ENCODE measurements at regions not wholly inside any gene's neighbourhood (a gene's known extent, or its start where the extent isn't known, plus 50 kb on each side); places are given as distances from the start of the nearest gene placed in this dataset.

GRCh38 chr2:8172661-8173060 lies 509.2 kb upstream of the ID2 start:
- no peaks in the 10 kb centered on the region for H3K36me3 ChIP-seq
- 88% methylated on average over 17 of the region's 17 CpGs; no CpG with 5 or more reads in 1 of the 2 donors for WGBS, 2 donors (ENCODE audit: low coverage in 1 of 2)
- DNase-seq: no peak
- peaks cover 0 to 2% (median 0%) of the 10 kb centered on the region in 4 donors for H3K4me1 ChIP-seq
- H3K27me3 ChIP-seq: no peaks in the 10 kb centered on the region
- H3K27ac ChIP-seq: no peak overlapping the region
- in situ Hi-C loops (cut with MboI; ENCODE audit: low pct_ligation_motif_present in 1 of 4, low pct_unique_long_range_greater_than_20kb in 1 of 4, low sequenced_read_pairs in 3 of 4): no loop called here
- no peaks in the 10 kb centered on the region for H3K9me3 ChIP-seq
- no peak for TF ChIP-seq POLR2AphosphoS5 (IDR thresholded peaks at IDR 0.05)
- TF ChIP-seq, protein P1, sequence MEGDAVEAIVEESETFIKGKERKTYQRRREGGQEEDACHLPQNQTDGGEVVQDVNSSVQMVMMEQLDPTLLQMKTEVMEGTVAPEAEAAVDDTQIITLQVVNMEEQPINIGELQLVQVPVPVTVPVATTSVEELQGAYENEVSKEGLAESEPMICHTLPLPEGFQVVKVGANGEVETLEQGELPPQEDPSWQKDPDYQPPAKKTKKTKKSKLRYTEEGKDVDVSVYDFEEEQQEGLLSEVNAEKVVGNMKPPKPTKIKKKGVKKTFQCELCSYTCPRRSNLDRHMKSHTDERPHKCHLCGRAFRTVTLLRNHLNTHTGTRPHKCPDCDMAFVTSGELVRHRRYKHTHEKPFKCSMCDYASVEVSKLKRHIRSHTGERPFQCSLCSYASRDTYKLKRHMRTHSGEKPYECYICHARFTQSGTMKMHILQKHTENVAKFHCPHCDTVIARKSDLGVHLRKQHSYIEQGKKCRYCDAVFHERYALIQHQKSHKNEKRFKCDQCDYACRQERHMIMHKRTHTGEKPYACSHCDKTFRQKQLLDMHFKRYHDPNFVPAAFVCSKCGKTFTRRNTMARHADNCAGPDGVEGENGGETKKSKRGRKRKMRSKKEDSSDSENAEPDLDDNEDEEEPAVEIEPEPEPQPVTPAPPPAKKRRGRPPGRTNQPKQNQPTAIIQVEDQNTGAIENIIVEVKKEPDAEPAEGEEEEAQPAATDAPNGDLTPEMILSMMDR (IDR thresholded peaks at IDR 0.05): no peak
- TF ChIP-seq POLR2A (IDR thresholded peaks at IDR 0.05): no peak
- no peak for TF ChIP-seq EP300 (IDR thresholded peaks at IDR 0.05; ENCODE audit: low read depth)
- intact Hi-C loops (cut with DNase I; ENCODE audit: low total_unique reads): no loop called here
- no peak overlapping the region for H3K4me3 ChIP-seq

- no peak for DNase-seq
- H3K9me3 ChIP-seq: no peaks in the 10 kb centered on the region
- no peaks in the 10 kb centered on the region for H3K27me3 ChIP-seq
- peak overlapping the region in 1 of 4 donors; percentile 4 for H3K27ac ChIP-seq
- H3K36me3 ChIP-seq: no peaks in the 10 kb centered on the region
- peaks cover 0 to 2% (median 0%) of the 10 kb centered on the region in 4 donors for H3K4me1 ChIP-seq
- TF ChIP-seq POLR2A (IDR thresholded peaks at IDR 0.05): no peak
- TF ChIP-seq, protein P1 (IDR thresholded peaks at IDR 0.05): no peak
- TF ChIP-seq EP300 (IDR thresholded peaks at IDR 0.05; ENCODE audit: low read depth): no peak
- TF ChIP-seq POLR2AphosphoS5 (IDR thresholded peaks at IDR 0.05): no peak
- 50 to 79% methylated on average over 1 to 6 of the region's 6 CpGs for WGBS, 2 donors (ENCODE audit: low coverage in 1 of 2)
- intact Hi-C loops (cut with DNase I; ENCODE audit: low total_unique reads) (no loop called here), in situ Hi-C loops (cut with MboI; ENCODE audit: low pct_ligation_motif_present in 1 of 4, low pct_unique_long_range_greater_than_20kb in 1 of 4, low sequenced_read_pairs in 3 of 4) (no loop called here)
- no peak overlapping the region for H3K4me3 ChIP-seq
Measured at GRCh38 chr2:8174641-8175257, 507.1 kb upstream of the ID2 start.

DNA sequence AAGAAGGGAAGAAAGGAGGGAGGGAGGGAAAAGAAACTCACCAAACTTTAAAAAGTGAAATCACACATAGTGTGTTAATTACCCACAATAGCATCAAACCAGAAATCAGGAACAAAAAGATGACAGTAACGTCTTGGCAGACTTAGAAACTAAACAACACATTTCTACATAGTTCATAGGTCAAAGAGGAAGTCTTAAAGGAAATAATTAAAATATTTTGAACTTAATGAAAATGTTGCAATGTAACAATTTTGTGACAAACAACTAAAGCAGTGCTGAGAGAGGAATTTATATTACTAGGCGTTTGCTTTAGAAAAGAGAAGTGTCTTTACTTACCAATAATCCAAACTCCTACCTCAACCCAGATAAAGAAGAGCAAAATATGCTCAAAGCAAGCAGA lies 505.0 kb upstream of the ID2 start:
- Histone ChIP-seq H3K36me3 (no peaks in the 10 kb centered on the region), H3K4me1 (peaks cover 0 to 2% (median 0%) of the 10 kb centered on the region in 4 donors), H3K9me3 (no peaks in the 10 kb centered on the region), H3K27ac (no peak overlapping the region), H3K27me3 (no peaks in the 10 kb centered on the region), H3K4me3 (no peak overlapping the region)
- in situ Hi-C loops (cut with MboI; ENCODE audit: low pct_ligation_motif_present in 1 of 4, low pct_unique_long_range_greater_than_20kb in 1 of 4, low sequenced_read_pairs in 3 of 4) (no loop called here), intact Hi-C loops (cut with DNase I; ENCODE audit: low total_unique reads) (no loop called here)
- TF ChIP-seq POLR2A (IDR thresholded peaks at IDR 0.05) (no peak), POLR2AphosphoS5 (IDR thresholded peaks at IDR 0.05) (no peak), EP300 (IDR thresholded peaks at IDR 0.05; ENCODE audit: low read depth) (no peak)
- TF ChIP-seq, protein P1 (IDR thresholded peaks at IDR 0.05): no peak
- WGBS, 2 donors (ENCODE audit: low coverage in 1 of 2): 44% methylated on average over 2 of the region's 2 CpGs
- no peak for DNase-seq

- Histone ChIP-seq H3K9me3 (no peaks in the 10 kb centered on the region), H3K4me1 (peaks cover 0 to 2% (median 0%) of the 10 kb centered on the region in 4 donors), H3K4me3 (no peak overlapping the region), H3K36me3 (no peaks in the 10 kb centered on the region), H3K27me3 (no peaks in the 10 kb centered on the region), H3K27ac (no peak overlapping the region)
- WGBS, 2 donors (ENCODE audit: low coverage in 1 of 2): 79 to 81% methylated on average over 2 of the region's 2 CpGs
- intact Hi-C loops (cut with DNase I; ENCODE audit: low total_unique reads) (no loop called here), in situ Hi-C loops (cut with MboI; ENCODE audit: low pct_ligation_motif_present in 1 of 4, low pct_unique_long_range_greater_than_20kb in 1 of 4, low sequenced_read_pairs in 3 of 4) (no loop called here)
- no peak for DNase-seq
- TF ChIP-seq, protein P1 (IDR thresholded peaks at IDR 0.05): no peak
- TF ChIP-seq POLR2AphosphoS5 (IDR thresholded peaks at IDR 0.05) (no peak), POLR2A (IDR thresholded peaks at IDR 0.05) (no peak), EP300 (IDR thresholded peaks at IDR 0.05; ENCODE audit: low read depth) (no peak)
Measured at GRCh38 chr2:8177566-8177965, 504.3 kb upstream of the ID2 start.
